ENCODE measurements at regions not wholly inside any gene's neighbourhood (a gene's known extent, or its start where the extent isn't known, plus 50 kb on each side); places are given as distances from the start of the nearest gene placed in this dataset.

DNA sequence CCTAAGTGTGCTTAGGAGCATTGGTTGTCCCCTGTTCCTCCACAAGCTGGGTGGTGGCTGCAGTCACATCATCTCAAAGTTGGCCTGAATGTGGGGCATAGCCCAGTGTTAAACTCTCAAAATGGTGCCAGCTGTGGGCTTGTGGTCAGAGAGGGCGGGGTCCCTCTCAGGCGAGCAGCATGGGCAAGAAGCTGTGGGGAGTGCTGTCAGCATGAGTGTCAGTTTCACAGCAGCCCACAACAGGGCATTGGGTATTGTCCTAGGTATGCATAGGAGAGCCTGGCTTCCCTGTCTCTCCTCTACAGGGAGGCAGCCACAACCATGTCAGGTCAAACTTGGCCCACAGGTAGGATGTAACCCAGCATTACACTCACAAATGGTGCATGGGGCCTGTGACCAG is 285.6 kb upstream of the THSD7B start:
- TF ChIP-seq, protein P1, sequence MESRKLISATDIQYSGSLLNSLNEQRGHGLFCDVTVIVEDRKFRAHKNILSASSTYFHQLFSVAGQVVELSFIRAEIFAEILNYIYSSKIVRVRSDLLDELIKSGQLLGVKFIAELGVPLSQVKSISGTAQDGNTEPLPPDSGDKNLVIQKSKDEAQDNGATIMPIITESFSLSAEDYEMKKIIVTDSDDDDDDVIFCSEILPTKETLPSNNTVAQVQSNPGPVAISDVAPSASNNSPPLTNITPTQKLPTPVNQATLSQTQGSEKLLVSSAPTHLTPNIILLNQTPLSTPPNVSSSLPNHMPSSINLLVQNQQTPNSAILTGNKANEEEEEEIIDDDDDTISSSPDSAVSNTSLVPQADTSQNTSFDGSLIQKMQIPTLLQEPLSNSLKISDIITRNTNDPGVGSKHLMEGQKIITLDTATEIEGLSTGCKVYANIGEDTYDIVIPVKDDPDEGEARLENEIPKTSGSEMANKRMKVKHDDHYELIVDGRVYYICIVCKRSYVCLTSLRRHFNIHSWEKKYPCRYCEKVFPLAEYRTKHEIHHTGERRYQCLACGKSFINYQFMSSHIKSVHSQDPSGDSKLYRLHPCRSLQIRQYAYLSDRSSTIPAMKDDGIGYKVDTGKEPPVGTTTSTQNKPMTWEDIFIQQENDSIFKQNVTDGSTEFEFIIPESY (IDR thresholded peaks at IDR 0.05; ENCODE audit: borderline replicate concordance, low read depth), result no peak
- TF ChIP-seq MEF2A (IDR thresholded peaks at IDR 0.05; ENCODE audit: borderline replicate concordance, low read depth), result no peak
